GM12872 (cell line): ENCODE measurements at regions not wholly inside any gene's neighbourhood (a gene's known extent, or its start where the extent isn't known, plus 50 kb on each side); places are given as distances from the start of the nearest gene placed in this dataset.

ENCODE experiments used
- TF ChIP-seq, protein P1 (sequence below): IDR thresholded peaks from 3 replicates; pipeline ENCODE4 v1.5.1; 2011; ENCODE audit warnings: low read depth, mild to moderate bottlenecking, low read length, moderate library complexity; ENCODE audit not compliant: insufficient read depth

DNA sequence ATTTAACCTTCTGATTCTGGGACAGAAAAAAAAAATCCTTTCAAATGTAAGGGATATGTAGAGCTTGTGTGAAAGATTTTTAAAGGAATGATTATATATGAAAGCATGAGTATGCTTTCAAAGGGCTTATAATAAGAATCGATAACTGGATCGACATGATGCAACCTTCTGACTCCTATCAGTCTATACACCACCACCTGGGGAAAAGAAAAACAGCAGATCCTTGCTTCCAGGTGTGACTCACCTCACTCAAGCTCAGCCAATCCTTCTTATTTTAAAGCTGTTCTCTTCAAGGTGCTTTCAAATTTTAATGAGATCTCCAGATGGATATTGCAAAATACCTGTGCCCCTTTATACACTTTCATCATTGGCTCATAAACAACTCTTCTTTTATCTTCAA lies 102.1 kb upstream of the EDNRA start:
- TF ChIP-seq, protein P1, sequence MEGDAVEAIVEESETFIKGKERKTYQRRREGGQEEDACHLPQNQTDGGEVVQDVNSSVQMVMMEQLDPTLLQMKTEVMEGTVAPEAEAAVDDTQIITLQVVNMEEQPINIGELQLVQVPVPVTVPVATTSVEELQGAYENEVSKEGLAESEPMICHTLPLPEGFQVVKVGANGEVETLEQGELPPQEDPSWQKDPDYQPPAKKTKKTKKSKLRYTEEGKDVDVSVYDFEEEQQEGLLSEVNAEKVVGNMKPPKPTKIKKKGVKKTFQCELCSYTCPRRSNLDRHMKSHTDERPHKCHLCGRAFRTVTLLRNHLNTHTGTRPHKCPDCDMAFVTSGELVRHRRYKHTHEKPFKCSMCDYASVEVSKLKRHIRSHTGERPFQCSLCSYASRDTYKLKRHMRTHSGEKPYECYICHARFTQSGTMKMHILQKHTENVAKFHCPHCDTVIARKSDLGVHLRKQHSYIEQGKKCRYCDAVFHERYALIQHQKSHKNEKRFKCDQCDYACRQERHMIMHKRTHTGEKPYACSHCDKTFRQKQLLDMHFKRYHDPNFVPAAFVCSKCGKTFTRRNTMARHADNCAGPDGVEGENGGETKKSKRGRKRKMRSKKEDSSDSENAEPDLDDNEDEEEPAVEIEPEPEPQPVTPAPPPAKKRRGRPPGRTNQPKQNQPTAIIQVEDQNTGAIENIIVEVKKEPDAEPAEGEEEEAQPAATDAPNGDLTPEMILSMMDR = no peak

DNA sequence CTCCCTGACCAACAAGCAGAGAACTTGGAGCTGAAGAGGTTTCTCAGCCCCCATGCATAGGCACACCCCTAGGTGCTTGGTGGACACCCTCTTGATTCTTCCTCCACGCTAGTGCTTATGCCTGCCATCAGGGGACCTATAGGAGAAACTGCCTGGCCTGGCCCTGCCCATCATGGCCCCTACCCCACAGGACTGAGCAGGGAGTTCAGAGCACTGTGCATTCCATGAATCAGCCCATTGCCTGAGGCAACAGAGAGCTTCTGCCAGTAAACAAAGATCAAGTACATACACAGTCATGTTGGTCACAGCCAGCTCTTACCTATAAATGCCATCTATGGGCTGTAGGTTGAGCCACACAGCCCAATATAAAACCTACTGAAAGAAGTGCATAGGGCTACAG lies 99.1 kb upstream of the EDNRA start:
- TF ChIP-seq, protein P1 = no peak

DNA sequence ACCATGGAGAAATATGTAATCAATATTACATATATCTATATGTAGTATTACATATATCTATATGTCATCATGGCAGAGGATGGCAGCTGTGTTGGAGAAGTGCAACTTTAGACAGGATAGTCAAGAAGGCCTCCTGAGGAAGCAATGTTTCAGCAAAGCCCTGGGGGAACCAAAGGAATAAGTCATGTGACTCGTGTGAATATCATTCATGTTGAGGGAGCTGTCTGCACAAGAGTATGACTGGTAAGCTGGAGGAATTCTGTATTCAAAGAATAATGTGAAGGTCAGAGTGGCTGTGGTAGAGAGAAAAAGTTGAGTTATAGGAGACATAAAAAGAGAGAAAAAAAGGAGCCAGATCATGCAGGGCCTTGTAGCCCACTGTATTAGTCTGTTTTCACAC lies 92.9 kb upstream of the EDNRA start:
- TF ChIP-seq, protein P1 = no peak

DNA sequence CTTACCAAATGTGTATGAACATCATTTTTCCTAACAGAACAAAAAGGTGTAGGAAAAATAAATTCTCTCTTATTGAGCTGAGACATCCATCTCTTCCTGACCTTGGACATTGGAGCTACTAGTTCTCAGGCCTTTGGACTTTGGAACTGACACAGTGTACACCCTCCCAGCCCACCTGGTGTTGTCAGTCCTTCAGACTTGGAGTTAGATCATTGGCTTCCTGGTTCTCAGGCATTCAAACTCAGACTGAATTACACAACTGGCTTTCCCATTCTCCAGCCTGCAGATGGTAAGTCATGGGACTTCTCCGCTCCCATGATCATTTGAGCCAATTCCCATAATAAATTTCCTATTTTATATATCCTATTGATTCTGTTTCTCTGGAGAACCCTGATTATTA lies 84.8 kb upstream of the EDNRA start:
- TF ChIP-seq, protein P1 = no peak

DNA sequence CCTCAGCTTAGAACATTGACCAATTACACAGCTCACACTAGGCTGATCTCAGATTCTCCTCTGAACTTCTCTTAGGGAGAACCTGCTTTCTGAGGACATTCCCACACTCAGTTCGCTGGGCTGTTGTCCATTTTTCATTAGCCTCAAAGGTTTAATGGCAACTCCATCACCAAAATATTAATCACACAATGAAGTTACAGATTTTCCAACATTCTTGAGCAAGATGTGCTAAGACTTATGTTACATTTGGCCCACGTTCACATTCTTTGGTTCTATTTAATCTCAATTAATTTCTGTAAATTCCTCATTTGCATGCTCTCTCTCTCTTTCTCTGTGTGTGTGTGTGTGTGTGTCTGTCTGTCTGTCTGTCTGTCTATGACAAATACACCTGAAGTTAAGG lies 82.3 kb upstream of the EDNRA start:
- TF ChIP-seq, protein P1 = no peak

DNA sequence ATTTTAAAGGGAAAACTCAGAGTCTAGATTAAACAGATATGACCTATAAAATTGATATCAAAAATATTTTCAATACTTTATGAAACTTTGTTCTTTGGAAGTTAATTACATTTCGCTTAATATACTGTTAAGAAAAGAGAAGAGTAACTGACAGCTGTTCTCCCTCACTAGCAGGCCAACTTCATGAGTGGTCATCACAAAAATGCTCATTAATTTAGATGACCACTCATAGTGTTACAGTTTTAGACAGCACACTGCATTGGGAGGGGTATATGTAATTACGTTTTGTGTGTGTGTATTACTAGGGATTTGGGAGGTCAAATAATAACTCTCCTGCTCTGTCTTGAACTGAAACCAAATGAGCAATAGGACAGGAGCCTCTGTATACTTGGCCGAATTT lies 80.2 kb upstream of the EDNRA start:
- TF ChIP-seq, protein P1 = no peak

DNA sequence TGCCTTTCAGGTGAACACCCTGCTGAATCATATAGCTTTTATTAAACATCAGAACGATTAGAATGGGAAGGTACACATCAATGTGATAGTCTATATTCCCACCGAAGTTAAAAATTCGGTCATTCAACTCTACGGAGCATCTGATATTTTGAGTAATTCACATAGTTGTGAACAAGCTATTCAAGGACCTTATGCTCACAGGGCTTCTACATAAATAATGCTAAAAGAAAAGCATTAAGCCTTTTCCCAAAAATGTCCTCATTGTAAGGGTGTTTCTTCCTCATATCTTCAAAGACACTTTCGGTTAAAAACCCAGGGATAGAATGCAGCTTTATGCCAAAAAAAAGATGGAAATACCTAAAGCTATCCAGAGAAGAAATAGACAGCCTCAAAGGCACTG lies 79.7 kb upstream of the EDNRA start:
- TF ChIP-seq, protein P1 = no peak
